Activated CD8-positive, alpha-beta T cell treated with anti-CD3 and anti-CD28 coated beads, Interleukin-2, amount 10 ng/mL, durations not matched to agents 7 days and 5 days (primary cell): ENCODE measurements at regions not wholly inside any gene's neighbourhood (a gene's known extent, or its start where the extent isn't known, plus 50 kb on each side); places are given as distances from the start of the nearest gene placed in this dataset.

ENCODE experiments used
- ATAC-seq: fragments of 150-1000 bp; cut with Tn5 transposase; one replicate; pipeline ENCODE4 v1.10.0; 2021; ENCODE audit warnings: moderate library complexity
- CTCF ChIA-PET: fragments of 350-600 bp; sonication (Branson Sonifier 250); formaldehyde crosslinking; loops from one replicate; lab custom pipeline; 2021; ENCODE audit warnings: antibody characterized with exemption; lab: Charles Lee
- POLR2A ChIA-PET: fragments of 350-600 bp; sonication (Branson Sonifier 250); formaldehyde crosslinking; loops from one replicate; lab custom pipeline; 2021; ENCODE audit warnings: antibody characterized with exemption; lab: Charles Lee
- DNase-seq: peaks from one replicate; pipeline ENCODE4 v3.0.0-alpha.2; 2020
- H3K27ac Mint-ChIP-seq: one replicate; pipeline ENCODE4 v1.8.0; 2021; ENCODE audit warnings: mild to moderate bottlenecking, mixed read lengths
- H3K27me3 Mint-ChIP-seq: one replicate; pipeline ENCODE4 v1.8.0; 2021; ENCODE audit warnings: low read depth, mixed read lengths
- H3K36me3 Mint-ChIP-seq: one replicate; pipeline ENCODE4 v1.8.0; 2021; ENCODE audit warnings: low read depth, mixed read lengths
- H3K4me1 Mint-ChIP-seq: one replicate; pipeline ENCODE4 v1.8.0; 2021; ENCODE audit warnings: low read depth, mixed read lengths
- H3K4me3 Mint-ChIP-seq: one replicate; pipeline ENCODE4 v1.8.0; 2021; ENCODE audit warnings: mild to moderate bottlenecking, mixed read lengths
- H3K9me3 Mint-ChIP-seq: one replicate; pipeline ENCODE4 v1.8.0; 2022; ENCODE audit warnings: mixed read lengths; ENCODE audit not compliant: insufficient read depth

GRCh38 chr4:153034681-153035080 lies 98.6 kb downstream of the FHDC1 start:
- Mint-ChIP-seq H3K4me1 (no peaks in the 10 kb centered on the region), H3K36me3 (no peaks in the 10 kb centered on the region), H3K4me3 (no peak overlapping the region), H3K9me3 (peaks cover 11% of the 10 kb centered on the region), H3K27ac (no peak overlapping the region), H3K27me3 (peaks cover 33% of the 10 kb centered on the region)
- ChIA-PET CTCF (no interaction called here), POLR2A (no interaction called here)
- ATAC-seq (no peak), DNase-seq (no peak)

- CTCF ChIA-PET, result no interaction called here
These were observed 100.9 kb downstream of the FHDC1 start for GRCh38 chr4:153036931-153037482.

GRCh38 chr4:153038623-153039311 lies 102.6 kb downstream of the FHDC1 start:
- Mint-ChIP-seq H3K36me3 (no peaks in the 10 kb centered on the region), H3K27me3 (peaks cover 30% of the 10 kb centered on the region), H3K27ac (no peak overlapping the region), H3K9me3 (no peaks in the 10 kb centered on the region), H3K4me3 (no peak overlapping the region), H3K4me1 (no peaks in the 10 kb centered on the region)
- DNase-seq (no peak), ATAC-seq (no peak)
- ChIA-PET CTCF (interaction anchor here (1.1 kb wide), 1 partner anchor 89 kb away, joined by 4 read pairs; no protein-coding TSS in a partner anchor), POLR2A (no interaction called here)

More at GRCh38 chr4:153036931-153037482, 100.9 kb downstream of the FHDC1 start:
- peaks cover 33% of the 10 kb centered on the region for H3K27me3 Mint-ChIP-seq
- no peaks in the 10 kb centered on the region for H3K36me3 Mint-ChIP-seq
- H3K4me3 Mint-ChIP-seq, result no peak overlapping the region
- DNase-seq (no peak), ATAC-seq (no peak)
- H3K9me3 Mint-ChIP-seq, result no peaks in the 10 kb centered on the region
- no peaks in the 10 kb centered on the region for H3K4me1 Mint-ChIP-seq
- no peak overlapping the region for H3K27ac Mint-ChIP-seq
- POLR2A ChIA-PET, result no interaction called here

GRCh38 chr4:153039542-153040185 lies 103.5 kb downstream of the FHDC1 start:
- peaks cover 28% of the 10 kb centered on the region for H3K27me3 Mint-ChIP-seq
- H3K4me1 Mint-ChIP-seq, result no peaks in the 10 kb centered on the region
- ATAC-seq (no peak), DNase-seq (no peak)
- H3K4me3 Mint-ChIP-seq, result no peak overlapping the region
- POLR2A ChIA-PET, result no interaction called here
- CTCF ChIA-PET, result interaction anchor here (1.1 kb wide), 1 partner anchor 88 kb away, joined by 4 read pairs; no protein-coding TSS in a partner anchor
- no peak overlapping the region for H3K27ac Mint-ChIP-seq
- no peaks in the 10 kb centered on the region for H3K9me3 Mint-ChIP-seq
- no peaks in the 10 kb centered on the region for H3K36me3 Mint-ChIP-seq

- Mint-ChIP-seq H3K27ac (no peak overlapping the region), H3K9me3 (no peaks in the 10 kb centered on the region), H3K4me1 (peaks cover 3% of the 10 kb centered on the region), H3K36me3 (no peaks in the 10 kb centered on the region), H3K27me3 (peaks cover 32% of the 10 kb centered on the region), H3K4me3 (no peak overlapping the region)
- POLR2A ChIA-PET, result no interaction called here
- ATAC-seq, result no peak
- no peak for DNase-seq
- CTCF ChIA-PET, result no interaction called here
These were observed 104.6 kb downstream of the FHDC1 start for GRCh38 chr4:153040677-153041076.

- no peaks in the 10 kb centered on the region for H3K36me3 Mint-ChIP-seq
- CTCF ChIA-PET, result no interaction called here
- no peak overlapping the region for H3K27ac Mint-ChIP-seq
- ATAC-seq (no peak), DNase-seq (no peak)
- H3K9me3 Mint-ChIP-seq, result no peaks in the 10 kb centered on the region
- POLR2A ChIA-PET, result no interaction called here
- H3K4me3 Mint-ChIP-seq, result no peak overlapping the region
- peaks cover 3% of the 10 kb centered on the region for H3K4me1 Mint-ChIP-seq
- H3K27me3 Mint-ChIP-seq, result peaks cover 19% of the 10 kb centered on the region
These were observed 107.9 kb downstream of the FHDC1 start for GRCh38 chr4:153044036-153044435.

- H3K27ac Mint-ChIP-seq, result peak overlapping the region; percentile 3
- no peaks in the 10 kb centered on the region for H3K9me3 Mint-ChIP-seq
- H3K4me1 Mint-ChIP-seq, result peaks cover 3% of the 10 kb centered on the region
- DNase-seq, result no peak
- CTCF ChIA-PET, result interaction anchor here (1.4 kb wide), 1 partner anchor 40 kb away, joined by 3 read pairs; no protein-coding TSS in a partner anchor
- no peak overlapping the region for H3K4me3 Mint-ChIP-seq
- peak; percentile 36 for ATAC-seq
- POLR2A ChIA-PET, result no interaction called here
- H3K36me3 Mint-ChIP-seq, result no peaks in the 10 kb centered on the region
- peaks cover 21% of the 10 kb centered on the region for H3K27me3 Mint-ChIP-seq
These were observed 109.2 kb downstream of the FHDC1 start for GRCh38 chr4:153045111-153045982.

GRCh38 chr4:153058671-153059060 lies 122.5 kb downstream of the FHDC1 start:
- H3K4me3 Mint-ChIP-seq, result no peak overlapping the region
- CTCF ChIA-PET, result no interaction called here

GRCh38 chr4:153060196-153060595 lies 124.1 kb downstream of the FHDC1 start:
- CTCF ChIA-PET, result no interaction called here

More at GRCh38 chr4:153058671-153059060, 122.5 kb downstream of the FHDC1 start:
- Mint-ChIP-seq H3K4me1 (no peaks in the 10 kb centered on the region), H3K27ac (no peak overlapping the region), H3K27me3 (peaks cover 21% of the 10 kb centered on the region), H3K36me3 (no peaks in the 10 kb centered on the region), H3K9me3 (no peaks in the 10 kb centered on the region)
- ATAC-seq (no peak), DNase-seq (no peak)
- POLR2A ChIA-PET, result no interaction called here

GRCh38 chr4:153061971-153062370 lies 125.8 kb downstream of the FHDC1 start:
- ChIA-PET CTCF (interaction anchor here (0.8 to 1.0 kb wide), 2 partner anchors 21 to 23 kb away, joined by 3 read pairs; no protein-coding TSS in a partner anchor), POLR2A (no interaction called here)
- no peak overlapping the region for H3K4me3 Mint-ChIP-seq
- DNase-seq, result no peak
- H3K9me3 Mint-ChIP-seq, result no peaks in the 10 kb centered on the region
- no peaks in the 10 kb centered on the region for H3K36me3 Mint-ChIP-seq
- H3K4me1 Mint-ChIP-seq, result no peaks in the 10 kb centered on the region
- H3K27ac Mint-ChIP-seq, result no peak overlapping the region
- no peak for ATAC-seq
- peaks cover 3% of the 10 kb centered on the region for H3K27me3 Mint-ChIP-seq

More at GRCh38 chr4:153060196-153060595, 124.1 kb downstream of the FHDC1 start:
- POLR2A ChIA-PET, result no interaction called here
- Mint-ChIP-seq H3K4me3 (no peak overlapping the region), H3K9me3 (no peaks in the 10 kb centered on the region), H3K27me3 (peaks cover 14% of the 10 kb centered on the region), H3K4me1 (no peaks in the 10 kb centered on the region), H3K27ac (no peak overlapping the region), H3K36me3 (no peaks in the 10 kb centered on the region)
- no peak for ATAC-seq
- DNase-seq, result no peak

- no peak overlapping the region for H3K27ac Mint-ChIP-seq
- H3K4me3 Mint-ChIP-seq, result no peak overlapping the region
- no peaks in the 10 kb centered on the region for H3K27me3 Mint-ChIP-seq
- POLR2A ChIA-PET, result no interaction called here
- no peaks in the 10 kb centered on the region for H3K4me1 Mint-ChIP-seq
- no peaks in the 10 kb centered on the region for H3K36me3 Mint-ChIP-seq
- ATAC-seq, result no peak
- H3K9me3 Mint-ChIP-seq, result no peaks in the 10 kb centered on the region
- no peak for DNase-seq
- CTCF ChIA-PET, result interaction anchor here (1.0 kb wide), 1 partner anchor 65 kb away, joined by 3 read pairs; no protein-coding TSS in a partner anchor
These were observed 126.6 kb downstream of the FHDC1 start for GRCh38 chr4:153062652-153063168.
